HFF-Myc (cell line): ENCODE measurements at regions not wholly inside any gene's neighbourhood (a gene's known extent, or its start where the extent isn't known, plus 50 kb on each side); places are given as distances from the start of the nearest gene placed in this dataset.

Experiments
- DNase-seq: peaks from one replicate; pipeline ENCODE4 v3.0.0-alpha.2; 2011; ENCODE audit warnings: low read depth; ENCODE audit errors: extremely low read depth
- H3K4me3 ChIP-seq: replicated peaks from 2 replicates; pipeline ENCODE4 v1.5.1; 2011; ENCODE audit warnings: low read depth, mild to moderate bottlenecking, control low read depth, low read length
- TF ChIP-seq, protein P1 (sequence below): IDR thresholded peaks from 2 replicates; pipeline ENCODE4 v1.5.1; 2012; ENCODE audit warnings: mild to moderate bottlenecking, low read depth, low read length, control low read depth; ENCODE audit errors: missing control alignments

DNA sequence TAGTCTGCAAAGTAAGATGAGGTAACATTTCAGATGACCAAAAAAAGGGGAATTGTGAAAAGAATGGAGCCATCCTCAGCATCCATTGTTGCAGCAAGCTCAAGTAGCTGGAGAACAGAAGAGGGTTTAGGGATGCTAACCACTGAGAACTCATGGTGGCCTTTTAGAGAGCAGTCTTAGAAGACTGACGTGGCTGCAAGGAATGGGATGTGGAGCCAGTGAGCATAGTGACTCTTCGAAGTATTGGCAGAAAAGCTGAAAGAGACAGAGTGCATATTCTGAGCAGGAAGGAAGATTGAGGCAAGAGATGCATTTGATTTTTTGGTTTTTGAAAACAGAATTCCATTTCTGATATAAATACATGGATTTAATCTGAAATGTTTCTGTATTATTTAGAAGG, 151.2 kb downstream of the UBE2E3 start:
- no peak overlapping the region for H3K4me3 ChIP-seq
- DNase-seq: no peak
- TF ChIP-seq, protein P1, sequence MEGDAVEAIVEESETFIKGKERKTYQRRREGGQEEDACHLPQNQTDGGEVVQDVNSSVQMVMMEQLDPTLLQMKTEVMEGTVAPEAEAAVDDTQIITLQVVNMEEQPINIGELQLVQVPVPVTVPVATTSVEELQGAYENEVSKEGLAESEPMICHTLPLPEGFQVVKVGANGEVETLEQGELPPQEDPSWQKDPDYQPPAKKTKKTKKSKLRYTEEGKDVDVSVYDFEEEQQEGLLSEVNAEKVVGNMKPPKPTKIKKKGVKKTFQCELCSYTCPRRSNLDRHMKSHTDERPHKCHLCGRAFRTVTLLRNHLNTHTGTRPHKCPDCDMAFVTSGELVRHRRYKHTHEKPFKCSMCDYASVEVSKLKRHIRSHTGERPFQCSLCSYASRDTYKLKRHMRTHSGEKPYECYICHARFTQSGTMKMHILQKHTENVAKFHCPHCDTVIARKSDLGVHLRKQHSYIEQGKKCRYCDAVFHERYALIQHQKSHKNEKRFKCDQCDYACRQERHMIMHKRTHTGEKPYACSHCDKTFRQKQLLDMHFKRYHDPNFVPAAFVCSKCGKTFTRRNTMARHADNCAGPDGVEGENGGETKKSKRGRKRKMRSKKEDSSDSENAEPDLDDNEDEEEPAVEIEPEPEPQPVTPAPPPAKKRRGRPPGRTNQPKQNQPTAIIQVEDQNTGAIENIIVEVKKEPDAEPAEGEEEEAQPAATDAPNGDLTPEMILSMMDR: no peak

DNA sequence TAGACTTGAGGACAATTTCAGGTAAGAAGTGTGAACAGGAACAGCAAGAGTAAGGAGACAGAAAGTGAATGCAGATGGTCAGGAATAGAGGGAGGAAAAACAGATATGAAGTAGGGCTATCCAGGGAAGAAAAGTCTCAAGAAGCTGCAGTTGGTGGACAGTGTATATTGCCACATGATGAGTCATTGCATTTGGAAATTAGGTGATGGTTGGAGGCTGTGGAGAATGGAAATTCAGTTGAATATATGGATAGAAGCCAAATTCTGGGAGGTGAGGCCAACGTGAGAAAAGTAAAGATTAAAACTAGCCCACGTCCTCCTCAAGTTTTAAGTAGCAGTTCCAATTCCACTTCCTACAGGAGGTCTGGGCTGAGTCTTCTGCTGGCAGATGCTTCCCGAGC, 158.4 kb downstream of the UBE2E3 start:
- TF ChIP-seq, protein P1: no peak
- DNase-seq: no peak
- no peak overlapping the region for H3K4me3 ChIP-seq

DNA sequence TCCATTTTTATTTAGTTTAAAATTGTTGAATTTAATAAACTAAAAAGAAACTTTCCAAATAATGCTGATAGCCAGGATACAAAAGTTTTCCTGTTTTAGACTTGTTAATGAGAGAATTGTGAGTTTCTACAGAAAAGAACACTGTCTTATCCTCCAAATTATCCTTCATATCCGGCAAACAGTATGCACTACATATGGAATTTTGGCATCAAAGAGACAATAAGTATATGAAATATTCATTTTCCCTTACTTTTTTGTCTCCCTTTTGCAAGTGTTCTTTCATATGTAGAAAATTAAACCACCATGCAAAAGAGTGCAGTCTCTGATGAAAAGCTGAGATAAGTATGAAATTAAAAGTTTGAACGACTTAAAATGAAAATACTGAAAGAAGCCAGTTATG, 159.4 kb downstream of the UBE2E3 start:
- no peak for DNase-seq
- no peak overlapping the region for H3K4me3 ChIP-seq
- TF ChIP-seq, protein P1: no peak

DNA sequence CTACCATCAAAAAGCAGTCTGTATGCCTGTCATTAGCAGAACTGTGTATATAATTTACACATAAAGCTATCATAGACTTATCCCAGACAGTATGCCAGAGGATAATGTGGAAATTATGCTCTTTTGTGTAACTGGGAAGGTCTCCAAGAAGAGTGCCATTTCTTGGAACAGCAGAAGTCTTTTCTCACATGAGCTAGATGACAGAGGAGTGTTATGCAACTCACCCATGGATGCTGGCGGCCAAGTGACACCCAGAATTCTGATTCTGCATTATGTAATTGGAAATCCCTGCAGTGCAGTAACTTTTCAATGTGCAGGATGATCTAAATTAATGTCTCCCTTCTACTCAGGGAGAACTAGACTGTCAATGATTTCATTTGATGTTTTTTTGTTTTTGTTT, 160.0 kb downstream of the UBE2E3 start:
- no peak for DNase-seq
- TF ChIP-seq, protein P1: no peak
- H3K4me3 ChIP-seq: no peak overlapping the region

DNA sequence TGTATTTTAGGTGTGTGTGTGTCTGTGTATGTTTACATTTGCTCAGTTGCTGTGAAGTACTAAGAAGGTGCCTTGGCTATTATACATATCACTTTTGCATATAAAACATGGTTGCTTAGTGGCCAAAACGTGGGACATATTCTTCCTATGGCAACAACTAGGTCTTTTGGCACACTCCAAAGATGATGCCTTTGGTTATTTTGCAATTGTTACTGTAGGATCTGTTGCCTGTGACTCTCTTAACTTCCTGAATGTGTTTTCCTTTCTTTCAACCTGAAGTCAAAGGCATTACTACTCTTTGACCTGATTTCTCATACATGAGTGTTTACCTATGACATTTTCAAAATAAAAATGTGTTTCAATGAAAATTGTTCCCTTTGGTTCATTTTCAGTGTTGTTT, 160.5 kb downstream of the UBE2E3 start:
- H3K4me3 ChIP-seq: no peak overlapping the region
- no peak for DNase-seq
- TF ChIP-seq, protein P1: no peak

DNA sequence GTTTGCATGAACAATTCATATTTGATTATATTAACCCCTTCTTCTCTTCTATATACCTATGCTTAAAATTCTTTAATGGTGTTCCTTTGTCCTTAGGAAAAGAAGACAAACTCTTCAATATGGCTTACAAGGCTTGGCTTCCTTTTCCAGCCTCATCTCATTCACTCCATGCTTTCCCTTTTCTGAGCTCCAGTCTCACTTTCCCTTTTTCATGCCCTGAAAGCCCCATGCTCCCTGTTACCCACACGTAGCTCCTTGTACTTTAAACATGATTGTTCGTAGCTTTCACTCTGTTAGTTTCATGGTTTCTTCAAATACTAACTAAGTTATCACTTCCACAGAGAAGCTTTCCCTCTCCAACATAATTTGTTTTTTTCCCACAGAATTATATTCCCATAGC, 161.3 kb downstream of the UBE2E3 start:
- TF ChIP-seq, protein P1: no peak
- no peak overlapping the region for H3K4me3 ChIP-seq
- DNase-seq: no peak

DNA sequence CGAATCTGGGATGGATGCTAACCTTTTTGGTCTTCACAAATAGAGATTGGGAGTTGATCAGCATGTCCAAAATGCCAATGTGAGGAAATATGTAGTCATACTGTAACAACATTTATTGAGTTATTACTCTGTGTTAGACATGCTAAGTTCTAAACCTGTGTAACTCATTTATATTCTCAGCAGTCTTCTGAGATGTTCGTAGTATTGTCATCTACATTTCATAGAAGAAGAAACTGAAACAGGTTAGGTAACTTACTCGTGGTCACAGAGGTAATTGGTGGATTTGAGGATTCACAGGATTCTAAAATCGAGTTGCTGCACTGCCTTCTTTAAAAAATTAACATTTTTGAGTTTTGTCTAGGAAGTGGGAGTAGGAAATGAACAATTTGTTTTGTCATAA, 162.1 kb downstream of the UBE2E3 start:
- H3K4me3 ChIP-seq: no peak overlapping the region
- no peak for DNase-seq
- TF ChIP-seq, protein P1: no peak
